Stimulated activated CD8-positive, alpha-beta memory T cell treated with anti-CD3 and anti-CD28 coated beads, Interleukin-7, amount 100 ng/mL, for 48 hours (primary cell): ENCODE measurements at regions not wholly inside any gene's neighbourhood (a gene's known extent, or its start where the extent isn't known, plus 50 kb on each side); places are given as distances from the start of the nearest gene placed in this dataset.
"Not testable (repeated sequence)": the region's sequence is repeated elsewhere in the genome, so short reads cannot be mapped to it uniquely, and the experiment has no call there.

Experiments used
- DNase-seq, 2 donors: peaks; one replicate each; pipeline ENCODE4 v3.0.0-alpha.2; 2020; ENCODE audit warnings: low read depth in 1 of 2; ENCODE audit errors: extremely low read depth in 1 of 2

GRCh38 chr4:103422467-103423219, 224.5 kb upstream of the CENPE start:
- DNase-seq: no peak

DNA sequence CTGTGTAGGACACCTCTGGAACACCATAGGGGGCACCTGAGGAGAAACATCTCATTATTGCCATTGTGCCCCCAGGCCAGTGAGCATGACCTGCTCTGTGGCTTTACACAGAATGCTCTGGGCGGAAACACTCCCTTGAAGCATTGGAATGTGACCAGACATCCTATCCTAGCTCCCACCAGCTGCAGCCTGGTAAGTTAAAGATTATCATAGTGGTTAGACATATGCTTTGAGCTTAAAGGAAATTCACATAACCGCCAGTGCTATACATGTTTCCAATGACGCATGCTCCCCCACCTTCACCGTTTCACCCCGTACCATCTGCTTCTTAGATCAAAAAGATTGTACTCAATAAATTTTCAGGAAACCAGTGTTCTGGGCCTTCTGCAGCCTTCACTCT, 217.7 kb upstream of the CENPE start:
- no peak for DNase-seq

GRCh38 chr4:103412646-103413045, 214.5 kb upstream of the CENPE start:
- not testable (repeated sequence) for DNase-seq

DNA sequence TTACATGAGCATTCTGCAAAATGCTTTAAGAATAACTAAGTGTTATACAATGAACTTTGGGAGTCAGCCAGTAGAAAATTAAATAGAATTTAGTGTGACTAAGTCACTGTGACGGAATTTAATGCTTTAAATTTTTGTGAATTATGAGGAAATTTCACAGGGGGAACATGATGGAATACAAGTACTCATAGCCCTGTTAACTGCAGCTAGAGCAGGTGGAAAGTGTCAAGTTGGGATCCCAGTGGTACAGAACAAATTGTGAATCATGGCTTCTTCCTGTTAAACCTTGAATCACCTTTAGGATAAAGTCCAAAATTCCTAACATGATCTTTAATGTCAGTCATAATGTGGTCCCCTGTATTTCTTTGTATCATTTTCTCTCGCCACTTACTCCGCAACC, 212.2 kb upstream of the CENPE start:
- no peak for DNase-seq

DNA sequence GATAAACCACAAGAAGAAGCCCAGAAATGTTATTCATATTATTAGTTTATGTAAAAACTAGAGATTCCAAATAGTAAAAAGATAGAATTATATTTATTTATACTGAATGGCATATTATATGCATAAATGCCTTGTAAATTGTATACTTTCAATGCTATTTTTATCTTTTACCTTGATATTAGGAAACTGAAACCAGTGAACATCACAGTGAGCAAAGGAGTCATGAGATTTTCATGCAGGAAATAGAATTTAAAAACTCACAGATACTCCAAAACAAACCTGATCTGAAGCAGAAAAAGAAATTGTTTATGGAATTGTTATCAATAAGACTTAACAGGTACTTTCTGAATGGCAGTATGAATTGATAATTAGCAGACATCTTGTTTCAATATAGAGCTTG, 207.3 kb upstream of the CENPE start:
- DNase-seq: no peak

DNA sequence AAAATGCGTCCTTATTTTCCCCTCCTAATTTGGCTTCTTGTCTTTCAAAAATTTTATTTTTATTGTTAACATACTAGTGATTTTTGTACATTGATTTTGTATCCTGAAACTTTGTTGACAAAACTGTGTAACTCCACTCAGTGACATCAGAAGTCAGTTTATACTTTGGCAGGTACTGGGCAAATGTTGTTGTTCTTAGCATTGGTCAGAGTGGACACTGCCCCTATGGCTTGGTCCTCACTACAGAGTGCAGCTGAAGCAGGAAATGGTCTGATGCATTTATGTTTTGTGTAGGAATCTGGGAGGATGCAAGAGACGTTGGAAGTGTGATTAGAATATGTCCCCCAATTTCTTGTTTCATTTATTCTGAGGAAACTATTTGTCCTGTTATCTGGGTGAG, 205.5 kb upstream of the CENPE start:
- no peak for DNase-seq

GRCh38 chr4:103402198-103402597, 204.1 kb upstream of the CENPE start:
- DNase-seq: no peak

DNA sequence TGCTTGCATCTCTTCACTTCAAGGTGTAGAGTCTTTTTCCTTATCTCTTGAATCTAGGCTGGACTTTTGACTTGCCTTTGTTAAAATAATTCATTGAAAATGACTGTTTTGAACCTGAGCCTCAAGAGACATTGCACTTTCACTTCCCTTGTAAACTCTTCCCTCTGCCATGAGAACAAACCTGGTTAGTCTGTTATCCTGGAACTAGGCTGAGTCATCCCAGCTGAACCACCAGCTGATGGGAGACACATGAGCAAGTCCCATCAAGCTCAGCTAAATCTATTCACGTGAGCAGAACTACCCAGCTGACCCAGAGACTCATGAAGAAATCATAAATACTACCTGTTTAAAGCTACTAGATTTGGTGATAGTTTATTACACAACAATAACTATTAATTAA, 202.3 kb upstream of the CENPE start:
- no peak for DNase-seq

GRCh38 chr4:103397541-103397940, 199.4 kb upstream of the CENPE start:
- no peak for DNase-seq

DNA sequence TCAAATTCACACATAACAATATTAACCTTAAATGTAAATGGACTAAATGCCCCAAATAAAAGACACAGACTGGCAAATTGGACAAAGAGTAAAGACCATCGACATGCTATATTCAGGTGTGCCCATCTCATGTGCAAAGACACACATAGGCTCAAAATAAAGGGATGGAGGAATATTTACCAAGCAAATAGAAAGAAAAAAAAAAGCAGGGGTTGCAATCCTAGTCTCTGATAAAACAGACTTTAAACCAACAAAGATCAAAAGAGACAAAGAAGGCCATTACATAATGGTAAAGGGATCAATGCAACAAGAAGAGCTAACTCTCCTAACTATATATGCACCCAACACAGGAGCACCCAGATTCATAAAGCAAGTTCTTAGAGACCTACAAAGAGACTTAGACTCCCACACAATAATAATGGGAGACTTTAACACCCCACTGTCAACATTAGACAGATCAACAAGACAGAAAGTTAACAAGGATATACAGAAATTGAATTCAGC, 189.4 kb upstream of the CENPE start:
- not testable (repeated sequence) for DNase-seq

- not testable (repeated sequence) for DNase-seq
Observed at GRCh38 chr4:103385565-103385964, 187.4 kb upstream of the CENPE start.

DNA sequence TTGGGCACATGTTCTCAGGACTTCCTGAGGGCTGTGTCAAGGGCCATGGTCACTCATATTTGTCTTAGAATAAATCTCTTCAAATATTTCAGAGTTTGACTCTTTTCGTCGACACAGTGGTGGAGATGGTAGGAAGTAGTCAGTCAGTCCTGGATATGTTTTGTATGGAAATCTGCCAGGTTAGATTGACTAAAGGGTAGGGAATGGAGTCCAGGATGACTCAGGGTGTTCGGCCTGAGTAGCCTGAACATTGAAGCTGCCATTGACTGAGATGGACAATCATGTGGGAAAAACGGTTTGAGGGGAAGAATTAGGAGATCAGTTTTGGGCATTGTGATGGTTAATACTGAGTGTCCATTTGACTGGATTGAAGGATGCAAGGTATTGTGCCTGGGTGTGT, 177.1 kb upstream of the CENPE start:
- DNase-seq: no peak

- no peak for DNase-seq
Observed at GRCh38 chr4:103374758-103375157, 176.6 kb upstream of the CENPE start.

- no peak for DNase-seq
Observed at GRCh38 chr4:103374306-103374705, 176.2 kb upstream of the CENPE start.

DNA sequence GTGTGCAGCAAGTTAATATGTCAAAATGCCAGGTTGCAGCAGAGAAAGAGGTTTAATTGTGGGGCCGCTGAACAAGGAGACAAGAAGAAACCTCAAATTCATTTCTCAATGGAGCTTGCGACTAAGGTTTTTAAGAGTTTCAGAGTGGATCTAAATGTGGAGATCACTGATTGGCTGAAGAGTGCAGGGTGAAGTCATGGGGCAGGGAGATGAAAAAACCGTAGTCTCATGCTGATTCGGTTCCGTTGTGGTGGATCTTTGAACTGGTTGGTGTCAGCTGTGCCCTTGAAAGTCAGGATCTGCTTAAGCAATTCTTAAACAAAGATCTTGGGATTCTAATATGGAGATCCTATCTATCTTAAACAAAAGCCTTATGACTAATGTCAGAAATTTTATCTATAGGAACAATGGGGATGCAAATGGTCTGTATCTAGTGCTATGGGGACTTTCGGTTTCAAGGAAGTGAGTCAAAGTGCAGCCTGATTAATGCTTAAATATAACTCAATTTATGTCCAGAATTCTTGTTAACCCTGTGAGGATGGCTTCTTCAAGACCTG, 173.9 kb upstream of the CENPE start:
- no peak for DNase-seq

GRCh38 chr4:103370336-103370735, 172.2 kb upstream of the CENPE start:
- no peak for DNase-seq

DNA sequence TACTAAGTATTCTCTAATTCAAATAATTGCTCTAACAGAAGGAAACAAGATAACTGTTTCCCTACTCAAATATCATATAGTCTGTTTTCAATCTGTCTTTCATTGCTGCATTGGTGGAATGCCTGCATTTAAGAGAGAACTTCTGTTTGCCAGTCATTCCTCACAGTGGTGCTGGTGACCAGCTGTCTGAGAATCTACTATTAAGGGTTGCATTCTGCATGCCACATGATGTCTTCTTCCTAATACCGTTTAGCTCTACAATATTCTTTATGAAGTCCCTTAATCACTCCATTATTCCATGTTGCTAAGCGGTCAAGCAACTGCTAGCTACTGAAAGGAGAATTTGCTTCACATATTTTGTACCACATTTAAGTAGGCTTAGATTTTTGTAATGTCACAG, 167.1 kb upstream of the CENPE start:
- DNase-seq: no peak

DNA sequence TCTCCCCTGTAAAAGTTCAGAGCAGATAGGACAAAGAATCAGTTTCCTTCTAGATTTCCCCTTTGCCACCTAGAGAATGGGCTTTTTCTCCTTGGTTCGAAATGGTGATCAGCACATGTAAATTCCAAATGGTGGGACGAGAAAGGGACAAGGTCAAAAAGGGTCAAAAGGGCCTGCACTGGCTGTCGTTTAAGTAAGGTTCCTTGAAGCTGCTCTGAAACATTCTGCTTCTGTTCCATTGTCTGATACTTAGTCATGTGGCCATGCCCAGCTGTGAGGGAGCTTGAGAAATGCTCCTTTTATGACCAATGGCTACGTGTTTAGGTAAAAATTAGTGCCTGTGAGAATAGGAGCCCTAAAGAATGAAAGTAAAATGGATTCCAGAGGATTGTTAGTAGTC, 165.9 kb upstream of the CENPE start:
- DNase-seq: no peak

- no peak for DNase-seq
Observed at GRCh38 chr4:103361926-103362325, 163.8 kb upstream of the CENPE start.

GRCh38 chr4:103359900-103360299, 161.8 kb upstream of the CENPE start:
- no peak for DNase-seq

DNA sequence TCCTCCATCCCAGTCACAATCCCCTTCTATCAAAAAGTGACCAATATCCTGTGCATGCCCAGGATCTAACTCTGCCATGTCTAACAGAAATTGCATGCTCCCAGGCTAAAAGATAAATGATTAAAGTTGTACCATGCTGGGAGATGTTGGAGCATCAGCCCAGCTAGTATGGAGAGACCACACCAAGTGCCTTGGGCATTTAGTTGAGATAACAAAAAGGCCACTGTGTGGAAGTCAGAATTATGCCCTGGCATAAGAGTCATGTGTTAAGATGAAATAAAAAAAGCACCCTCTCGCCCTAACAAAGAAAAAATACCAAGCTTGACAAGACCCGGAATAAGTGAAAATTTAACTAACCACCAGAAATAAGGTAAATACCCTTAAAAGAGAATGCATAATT, 155.9 kb upstream of the CENPE start:
- DNase-seq: no peak

DNA sequence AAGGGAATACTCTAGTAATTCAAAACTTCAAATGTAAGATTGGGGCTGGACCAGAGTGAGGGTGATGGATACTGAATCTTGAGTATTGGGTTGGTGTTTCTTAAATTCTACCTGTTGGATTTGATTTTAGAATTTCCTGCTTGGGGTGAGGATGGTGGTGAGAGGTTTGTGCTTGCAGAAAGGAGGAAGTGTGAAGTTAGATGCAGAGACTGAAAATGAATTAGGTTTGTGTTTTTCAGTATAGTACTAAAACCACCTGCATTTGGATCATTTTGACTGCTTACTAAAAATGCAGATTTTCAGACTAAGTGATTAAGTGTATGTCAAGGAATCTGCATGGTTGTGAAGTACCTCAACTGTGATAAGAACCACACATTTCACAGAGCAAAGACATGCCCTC, 131.5 kb upstream of the CENPE start:
- no peak for DNase-seq

GRCh38 chr4:103324811-103325210, 126.7 kb upstream of the CENPE start:
- DNase-seq: no peak
